ENCODE measurements at regions not wholly inside any gene's neighbourhood (a gene's known extent, or its start where the extent isn't known, plus 50 kb on each side); places are given as distances from the start of the nearest gene placed in this dataset.

- DNase-seq, result peak; percentile 27 to 65 (median 33)
Measured at GRCh38 chr1:30345491-30346130, 377.8 kb downstream of the MATN1 start.

DNA sequence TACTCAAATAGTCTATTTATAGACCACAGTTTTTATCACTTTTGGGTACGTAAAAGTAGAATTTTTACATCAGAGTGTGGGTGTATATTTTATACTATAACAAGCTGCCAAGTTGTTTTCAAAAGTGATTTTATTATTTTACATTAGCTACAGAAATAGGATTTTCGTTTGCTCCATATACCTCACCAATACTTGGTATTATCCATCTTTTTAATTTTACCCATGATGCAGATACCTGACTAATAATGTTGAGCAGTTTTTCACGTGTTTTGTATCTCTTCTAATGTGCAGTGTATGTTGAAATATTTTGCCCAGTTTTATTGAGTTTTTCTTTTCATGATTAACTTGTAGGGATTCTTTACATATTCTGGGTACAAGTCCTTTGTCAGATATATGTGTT, 379.8 kb downstream of the MATN1 start:
- DNase-seq, result no peak

DNA sequence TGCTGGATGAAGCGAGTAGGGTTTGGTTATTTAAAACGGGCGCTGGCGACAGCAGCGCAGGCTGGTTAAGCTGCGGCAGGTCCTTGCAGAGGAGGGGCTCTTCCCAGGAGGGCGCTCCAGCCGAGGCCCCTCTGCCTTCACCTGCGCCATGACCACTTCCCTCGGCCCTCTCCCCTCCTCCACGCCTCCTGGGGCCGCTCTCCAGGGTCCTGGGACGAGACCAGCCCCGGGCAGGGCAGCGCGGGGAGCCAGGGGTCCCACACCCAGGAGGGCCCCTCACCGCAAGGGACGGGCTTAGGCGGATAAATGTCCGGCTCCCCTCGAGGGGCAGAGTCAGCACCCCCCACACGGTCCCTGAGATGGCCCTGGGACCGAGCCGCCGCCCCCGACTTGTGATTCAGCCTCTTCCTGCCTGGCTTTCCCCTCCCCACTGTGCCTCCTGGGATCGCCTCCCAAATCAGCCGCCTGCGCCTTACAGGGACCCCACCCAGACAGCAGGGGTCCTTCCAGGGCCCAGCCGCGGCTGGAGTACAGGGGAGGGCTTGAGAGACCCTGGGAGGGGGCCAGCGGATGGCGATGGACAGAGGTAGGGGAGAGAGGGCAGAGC, 380.7 kb downstream of the MATN1 start:
- no peak for DNase-seq

GRCh38 chr1:30340934-30341333, 382.5 kb downstream of the MATN1 start:
- no peak for DNase-seq

DNA sequence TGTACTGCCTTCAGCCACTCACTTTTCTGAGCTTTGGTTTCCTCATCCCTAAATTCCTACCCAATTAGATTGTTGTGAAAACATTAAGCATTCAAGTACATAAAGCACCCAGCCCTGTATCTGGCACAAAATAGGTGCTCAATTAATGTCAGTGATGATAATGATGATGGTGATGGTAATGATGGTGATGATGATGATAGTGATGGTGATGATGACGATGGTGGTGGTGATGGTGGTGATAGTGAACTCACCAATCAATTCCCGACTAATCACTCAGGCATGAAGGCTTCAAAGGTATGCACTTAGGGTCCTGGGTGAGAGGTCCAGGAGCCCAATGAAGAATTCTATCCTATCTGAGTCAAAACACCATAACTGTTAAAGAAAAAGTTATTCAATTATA, 383.5 kb downstream of the MATN1 start:
- no peak for DNase-seq

GRCh38 chr1:30338765-30339164, 384.6 kb downstream of the MATN1 start:
- no peak for DNase-seq

DNA sequence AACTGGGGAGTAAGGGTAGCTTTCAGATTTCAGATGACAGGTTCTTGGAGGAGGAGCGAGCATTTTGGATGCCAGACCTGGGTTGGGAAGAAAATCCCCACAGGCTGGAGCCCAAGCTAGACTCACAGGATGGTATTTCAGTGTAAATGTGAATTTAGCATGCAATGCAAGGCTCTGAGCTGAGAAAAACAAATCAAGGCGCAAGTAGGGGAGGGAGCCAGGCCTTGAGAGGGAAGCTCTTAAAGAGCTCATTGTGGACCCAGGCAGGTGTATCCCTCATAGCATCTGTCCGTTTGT, 386.1 kb downstream of the MATN1 start:
- DNase-seq, result peak in 2 of 3 experiments; percentile 18 to 60

- peak in 1 of 3 experiments; percentile 11 for DNase-seq
Measured at GRCh38 chr1:30336550-30337323, 386.6 kb downstream of the MATN1 start.

- no peak for DNase-seq
Measured at GRCh38 chr1:30335997-30336390, 387.4 kb downstream of the MATN1 start.

DNA sequence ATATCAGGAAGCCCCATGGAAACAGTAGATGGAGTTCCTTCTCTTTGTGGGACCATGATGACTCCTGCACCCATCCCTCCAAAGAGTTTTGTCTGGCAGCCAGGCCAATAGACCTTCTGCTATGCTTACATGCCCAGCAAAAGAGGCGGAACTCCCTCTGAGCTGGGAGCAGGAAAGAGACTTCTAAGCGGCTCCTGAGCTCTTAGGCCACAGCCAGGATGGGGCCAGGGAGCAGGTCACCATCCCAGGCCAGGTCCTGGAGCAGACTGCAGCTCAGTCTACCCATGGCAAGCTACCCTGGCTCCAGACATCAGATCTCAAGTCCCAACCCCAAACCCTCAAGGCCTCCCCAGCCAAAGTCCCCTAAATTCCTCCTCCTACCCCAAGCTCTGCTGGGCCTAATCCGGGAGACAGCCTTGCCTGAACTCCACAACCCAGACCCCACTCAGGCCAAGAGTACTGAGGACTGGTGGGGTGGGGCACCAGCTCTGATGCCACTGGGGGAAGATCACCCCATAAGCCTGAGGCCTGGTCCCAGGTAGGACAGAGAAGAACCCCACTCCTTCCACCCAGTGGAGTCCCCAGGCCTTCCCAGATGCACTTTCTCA, 387.9 kb downstream of the MATN1 start:
- DNase-seq, result no peak

DNA sequence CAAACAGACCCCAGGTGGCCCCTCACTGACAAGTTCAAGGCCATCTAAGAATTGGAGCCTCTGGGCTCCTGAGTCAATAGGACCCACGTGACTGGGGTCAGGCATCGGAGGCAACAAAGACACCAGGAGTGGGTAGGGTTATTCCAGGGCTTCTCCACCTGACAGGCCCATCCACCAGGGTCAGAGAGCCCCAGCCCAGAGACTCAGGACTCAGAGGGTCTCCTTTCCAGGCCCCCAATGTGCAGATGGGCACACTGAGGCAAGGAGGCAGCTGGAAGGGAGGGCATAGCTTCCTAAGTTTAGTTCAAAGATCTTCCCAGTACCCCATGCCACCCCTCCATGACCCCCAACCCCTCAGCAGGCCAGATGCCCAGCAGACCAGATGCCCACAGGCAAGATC, 388.6 kb downstream of the MATN1 start:
- no peak for DNase-seq

DNA sequence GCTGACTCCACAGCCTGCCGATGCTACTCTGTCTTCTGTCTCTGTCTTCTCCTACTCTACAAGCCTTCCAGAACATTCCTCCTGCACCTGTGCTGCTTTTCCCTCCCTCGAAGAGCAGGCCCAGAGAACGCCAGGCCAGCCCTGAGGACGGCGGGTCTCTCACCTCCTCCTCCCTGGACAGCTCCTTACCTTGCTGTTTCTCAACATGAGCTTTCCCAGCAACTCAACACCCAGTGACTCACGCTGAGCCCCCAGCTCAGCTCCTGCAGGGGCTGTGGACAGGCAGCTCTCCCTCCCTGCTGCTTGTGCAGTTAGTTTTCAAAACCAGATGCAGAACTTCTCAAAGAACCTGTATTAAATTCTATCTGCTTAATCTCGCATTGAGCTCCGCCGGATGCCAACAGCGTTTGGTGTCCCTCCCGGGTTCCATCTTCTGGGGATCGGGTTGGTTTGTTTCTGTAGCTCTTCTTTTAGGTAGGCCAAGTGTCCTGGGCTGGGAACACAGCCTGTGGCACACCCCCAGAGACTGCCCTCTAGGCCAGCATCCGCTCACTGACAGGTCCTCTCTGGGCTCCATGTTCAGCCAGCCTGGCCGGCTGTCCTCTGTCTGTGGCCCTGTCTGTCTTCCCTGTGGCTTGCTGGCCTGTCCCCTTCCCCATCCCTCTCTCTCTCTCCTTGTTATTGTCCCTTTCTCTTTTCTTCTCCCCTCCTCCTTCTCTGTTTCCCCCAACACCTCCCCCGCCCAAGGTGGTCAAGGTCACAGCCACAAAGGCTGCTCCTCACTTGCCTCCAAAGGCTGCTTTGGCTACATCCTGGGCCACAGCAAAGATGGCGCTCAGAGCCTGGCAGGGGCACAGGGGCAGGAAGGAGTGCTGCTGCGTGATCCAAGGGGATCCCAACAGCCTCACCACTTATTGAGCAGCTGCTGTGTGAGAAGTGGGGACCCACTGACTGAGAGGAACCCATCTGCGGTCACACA, 391.0 kb downstream of the MATN1 start:
- no peak for DNase-seq

GRCh38 chr1:30331415-30332065, 391.8 kb downstream of the MATN1 start:
- DNase-seq, result no peak

DNA sequence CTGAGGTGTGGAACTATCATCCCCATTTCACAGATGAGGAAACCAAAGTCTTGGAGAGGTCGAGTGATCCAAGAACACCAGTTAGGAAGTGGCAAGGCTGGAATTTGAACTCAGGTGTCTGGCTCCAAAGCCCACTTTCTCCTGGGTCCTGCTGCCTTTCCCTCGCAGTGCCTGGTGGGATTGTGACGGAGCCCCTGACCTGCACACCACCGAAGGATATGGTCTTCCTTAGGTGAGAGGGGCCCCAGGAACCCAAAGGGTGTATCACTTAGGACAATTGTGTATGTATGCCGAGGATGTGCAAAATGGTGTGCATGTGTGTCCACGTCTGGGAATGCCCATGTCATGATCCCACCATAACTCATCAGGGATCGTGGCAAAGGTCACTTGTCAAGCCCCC, 392.7 kb downstream of the MATN1 start:
- no peak for DNase-seq

- no peak for DNase-seq
Measured at GRCh38 chr1:30329802-30330557, 393.4 kb downstream of the MATN1 start.

DNA sequence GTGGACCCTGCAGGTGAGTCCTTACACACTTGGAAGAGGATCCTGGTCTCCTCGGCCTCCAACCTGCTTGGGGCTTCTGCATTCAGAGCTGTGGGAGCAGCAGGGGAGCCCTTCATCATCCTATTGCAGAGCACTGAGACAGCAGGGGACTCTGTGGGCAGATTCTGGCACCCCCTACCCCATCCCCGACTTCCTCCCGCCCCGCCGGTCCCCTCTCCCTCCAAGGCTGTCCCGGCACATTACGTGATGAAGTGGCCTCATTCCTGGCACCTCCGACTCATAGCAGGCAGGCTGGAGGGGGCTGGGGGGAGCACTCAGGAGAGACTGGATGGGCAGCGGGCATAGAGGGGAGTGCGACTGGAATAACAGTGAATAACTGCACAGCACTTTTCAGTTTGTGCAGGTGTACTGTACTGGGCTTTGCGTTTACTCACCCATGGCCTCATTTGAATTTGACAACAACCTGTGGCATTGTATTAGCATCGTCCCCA, 394.1 kb downstream of the MATN1 start:
- no peak for DNase-seq

GRCh38 chr1:30328401-30329262, 394.8 kb downstream of the MATN1 start:
- no peak for DNase-seq

GRCh38 chr1:30328100-30328370, 395.4 kb downstream of the MATN1 start:
- no peak for DNase-seq

- DNase-seq, result no peak
Measured at GRCh38 chr1:30327370-30328099, 395.9 kb downstream of the MATN1 start.

GRCh38 chr1:30325999-30326398, 397.4 kb downstream of the MATN1 start:
- no peak for DNase-seq

Measured in NCI-H1417 (cell line).